ENCODE measurements at regions not wholly inside any gene's neighbourhood (a gene's known extent, or its start where the extent isn't known, plus 50 kb on each side); places are given as distances from the start of the nearest gene placed in this dataset.

- H3K27ac Mint-ChIP-seq = no peak overlapping the region
- H3K36me3 Mint-ChIP-seq (ENCODE audit: low read depth) = no peaks in the 10 kb centered on the region
- H3K4me1 Mint-ChIP-seq (ENCODE audit: low read depth) = no peaks in the 10 kb centered on the region
- no peaks in the 10 kb centered on the region for H3K27me3 Mint-ChIP-seq (ENCODE audit: low read depth)
- H3K9me3 Mint-ChIP-seq = peaks cover 4% of the 10 kb centered on the region
- H3K4me3 Mint-ChIP-seq = no peak overlapping the region
Measured at GRCh38 chr14:46399049-46399448, 252.5 kb downstream of the RPL10L start.

GRCh38 chr14:46384611-46385010 is 267.0 kb downstream of the RPL10L start:
- no peaks in the 10 kb centered on the region for H3K36me3 Mint-ChIP-seq (ENCODE audit: low read depth)

GRCh38 chr14:46381674-46382073 is 269.9 kb downstream of the RPL10L start:
- H3K4me3 Mint-ChIP-seq = no peak overlapping the region
- no peaks in the 10 kb centered on the region for H3K27me3 Mint-ChIP-seq (ENCODE audit: low read depth)
- no peak overlapping the region for H3K27ac Mint-ChIP-seq
- no peaks in the 10 kb centered on the region for H3K4me1 Mint-ChIP-seq (ENCODE audit: low read depth)
- no peaks in the 10 kb centered on the region for H3K36me3 Mint-ChIP-seq (ENCODE audit: low read depth)
- peaks cover 28% of the 10 kb centered on the region for H3K9me3 Mint-ChIP-seq

More at GRCh38 chr14:46384611-46385010, 267.0 kb downstream of the RPL10L start:
- Mint-ChIP-seq H3K9me3 (peaks cover 29% of the 10 kb centered on the region), H3K27ac (no peak overlapping the region), H3K27me3 (ENCODE audit: low read depth) (no peaks in the 10 kb centered on the region), H3K4me3 (no peak overlapping the region), H3K4me1 (ENCODE audit: low read depth) (no peaks in the 10 kb centered on the region)

- Mint-ChIP-seq H3K27me3 (ENCODE audit: low read depth) (no peaks in the 10 kb centered on the region), H3K27ac (no peak overlapping the region), H3K9me3 (peaks cover 49% of the 10 kb centered on the region), H3K4me1 (ENCODE audit: low read depth) (no peaks in the 10 kb centered on the region), H3K4me3 (no peak overlapping the region), H3K36me3 (ENCODE audit: low read depth) (no peaks in the 10 kb centered on the region)
Measured at GRCh38 chr14:46378248-46378647, 273.3 kb downstream of the RPL10L start.

- H3K27ac Mint-ChIP-seq = no peak overlapping the region
- H3K4me1 Mint-ChIP-seq (ENCODE audit: low read depth) = no peaks in the 10 kb centered on the region
- H3K9me3 Mint-ChIP-seq = peaks cover 52% of the 10 kb centered on the region
- no peaks in the 10 kb centered on the region for H3K27me3 Mint-ChIP-seq (ENCODE audit: low read depth)
- H3K4me3 Mint-ChIP-seq = no peak overlapping the region
- H3K36me3 Mint-ChIP-seq (ENCODE audit: low read depth) = no peaks in the 10 kb centered on the region
Measured at GRCh38 chr14:46377305-46377704, 274.3 kb downstream of the RPL10L start.

GRCh38 chr14:46369391-46369790 is 282.2 kb downstream of the RPL10L start:
- peaks cover 27% of the 10 kb centered on the region for H3K9me3 Mint-ChIP-seq
- no peaks in the 10 kb centered on the region for H3K4me1 Mint-ChIP-seq (ENCODE audit: low read depth)
- no peak overlapping the region for H3K27ac Mint-ChIP-seq
- H3K27me3 Mint-ChIP-seq (ENCODE audit: low read depth) = no peaks in the 10 kb centered on the region
- H3K36me3 Mint-ChIP-seq (ENCODE audit: low read depth) = no peaks in the 10 kb centered on the region
- H3K4me3 Mint-ChIP-seq = no peak overlapping the region

- no peaks in the 10 kb centered on the region for H3K36me3 Mint-ChIP-seq (ENCODE audit: low read depth)
- peaks cover 24% of the 10 kb centered on the region for H3K9me3 Mint-ChIP-seq
- no peaks in the 10 kb centered on the region for H3K27me3 Mint-ChIP-seq (ENCODE audit: low read depth)
- no peaks in the 10 kb centered on the region for H3K4me1 Mint-ChIP-seq (ENCODE audit: low read depth)
- no peak overlapping the region for H3K27ac Mint-ChIP-seq
- H3K4me3 Mint-ChIP-seq = no peak overlapping the region
Measured at GRCh38 chr14:46368275-46368674, 283.3 kb downstream of the RPL10L start.

GRCh38 chr14:46352844-46353243 is 298.7 kb downstream of the RPL10L start:
- no peaks in the 10 kb centered on the region for H3K27me3 Mint-ChIP-seq (ENCODE audit: low read depth)
- H3K9me3 Mint-ChIP-seq = no peaks in the 10 kb centered on the region
- no peak overlapping the region for H3K4me3 Mint-ChIP-seq
- no peaks in the 10 kb centered on the region for H3K4me1 Mint-ChIP-seq (ENCODE audit: low read depth)
- H3K36me3 Mint-ChIP-seq (ENCODE audit: low read depth) = no peaks in the 10 kb centered on the region
- no peak overlapping the region for H3K27ac Mint-ChIP-seq

GRCh38 chr14:46344327-46344937 is 307.1 kb downstream of the RPL10L start:
- H3K36me3 Mint-ChIP-seq (ENCODE audit: low read depth) = no peaks in the 10 kb centered on the region

GRCh38 chr14:46325777-46326176 is 325.8 kb downstream of the RPL10L start:
- H3K27ac Mint-ChIP-seq = no peak overlapping the region
- H3K4me1 Mint-ChIP-seq (ENCODE audit: low read depth) = no peaks in the 10 kb centered on the region
- no peak overlapping the region for H3K4me3 Mint-ChIP-seq
- H3K9me3 Mint-ChIP-seq = peaks cover 5% of the 10 kb centered on the region
- no peaks in the 10 kb centered on the region for H3K27me3 Mint-ChIP-seq (ENCODE audit: low read depth)
- H3K36me3 Mint-ChIP-seq (ENCODE audit: low read depth) = no peaks in the 10 kb centered on the region

More at GRCh38 chr14:46344327-46344937, 307.1 kb downstream of the RPL10L start:
- Mint-ChIP-seq H3K4me3 (no peak overlapping the region), H3K9me3 (no peaks in the 10 kb centered on the region), H3K27me3 (ENCODE audit: low read depth) (no peaks in the 10 kb centered on the region), H3K4me1 (ENCODE audit: low read depth) (no peaks in the 10 kb centered on the region), H3K27ac (no peak overlapping the region)

GRCh38 chr14:46325157-46325556 is 326.4 kb downstream of the RPL10L start:
- Mint-ChIP-seq H3K4me1 (ENCODE audit: low read depth) (no peaks in the 10 kb centered on the region), H3K27me3 (ENCODE audit: low read depth) (no peaks in the 10 kb centered on the region), H3K27ac (no peak overlapping the region), H3K36me3 (ENCODE audit: low read depth) (no peaks in the 10 kb centered on the region), H3K9me3 (peaks cover 5% of the 10 kb centered on the region), H3K4me3 (no peak overlapping the region)

GRCh38 chr14:46323404-46323762 is 328.2 kb downstream of the RPL10L start:
- Mint-ChIP-seq H3K27me3 (ENCODE audit: low read depth) (no peaks in the 10 kb centered on the region), H3K9me3 (peaks cover 5% of the 10 kb centered on the region), H3K36me3 (ENCODE audit: low read depth) (no peaks in the 10 kb centered on the region), H3K4me3 (no peak overlapping the region), H3K4me1 (ENCODE audit: low read depth) (no peaks in the 10 kb centered on the region), H3K27ac (no peak overlapping the region)

GRCh38 chr14:46322730-46323403 is 328.7 kb downstream of the RPL10L start:
- H3K4me1 Mint-ChIP-seq (ENCODE audit: low read depth) = no peaks in the 10 kb centered on the region
- H3K9me3 Mint-ChIP-seq = peaks cover 5% of the 10 kb centered on the region
- no peaks in the 10 kb centered on the region for H3K27me3 Mint-ChIP-seq (ENCODE audit: low read depth)
- no peak overlapping the region for H3K27ac Mint-ChIP-seq
- H3K4me3 Mint-ChIP-seq = no peak overlapping the region
- H3K36me3 Mint-ChIP-seq (ENCODE audit: low read depth) = no peaks in the 10 kb centered on the region

GRCh38 chr14:46322076-46322475 is 329.5 kb downstream of the RPL10L start:
- Mint-ChIP-seq H3K27ac (no peak overlapping the region), H3K4me1 (ENCODE audit: low read depth) (no peaks in the 10 kb centered on the region), H3K9me3 (peaks cover 5% of the 10 kb centered on the region), H3K27me3 (ENCODE audit: low read depth) (no peaks in the 10 kb centered on the region), H3K36me3 (ENCODE audit: low read depth) (no peaks in the 10 kb centered on the region), H3K4me3 (no peak overlapping the region)

- H3K36me3 Mint-ChIP-seq (ENCODE audit: low read depth) = no peaks in the 10 kb centered on the region
- no peaks in the 10 kb centered on the region for H3K4me1 Mint-ChIP-seq (ENCODE audit: low read depth)
- no peak overlapping the region for H3K27ac Mint-ChIP-seq
- H3K27me3 Mint-ChIP-seq (ENCODE audit: low read depth) = no peaks in the 10 kb centered on the region
- H3K4me3 Mint-ChIP-seq = no peak overlapping the region
- peaks cover 4% of the 10 kb centered on the region for H3K9me3 Mint-ChIP-seq
Measured at GRCh38 chr14:46306267-46306666, 345.3 kb downstream of the RPL10L start.
